Endothelial cell of umbilical vein (primary cell): ENCODE measurements at regions not wholly inside any gene's neighbourhood (a gene's known extent, or its start where the extent isn't known, plus 50 kb on each side); places are given as distances from the start of the nearest gene placed in this dataset.

ENCODE experiments used
- BruUV-seq: library from RNA; stranded (reverse); fragments of 400-500 nt; replicated peaks from 2 replicates; lab custom pipeline; 2021; lab: Mats Ljungman, UMichigan
- CTCF ChIA-PET: fragments of 300-600, 350-600 bp; sonication (Branson Sonifier 250); formaldehyde crosslinking; loops from one replicate; lab custom pipeline; 2021; ENCODE audit warnings: antibody characterized with exemption, inconsistent platforms; lab: Charles Lee
- POLR2A ChIA-PET: fragments of 300-600, 350-600 bp; sonication (Branson Sonifier 250); formaldehyde crosslinking; loops from one replicate; lab custom pipeline; 2021; ENCODE audit warnings: antibody characterized with exemption, inconsistent platforms; lab: Charles Lee
- DNase-seq: peaks from one replicate; pipeline ENCODE4 v3.0.0-alpha.2; 2011; ENCODE audit warnings: low read depth, low spot score
- FAIRE-seq: peaks from 2 replicates; lab custom pipeline; 2011; peaks lifted over from hg19 to GRCh38; lab: Jason Lieb, UNC
- H2AFZ ChIP-seq: 2 replicates; pipeline ENCODE4 v1.6.0; 2012; ENCODE audit warnings: low read depth, low read length, control low read depth, inconsistent platforms
- H3K27ac ChIP-seq: 2 replicates; pipeline ENCODE4 v1.5.1; 2011; ENCODE audit warnings: low read depth, mild to moderate bottlenecking, control low read depth, low read length, moderate library complexity; ENCODE audit not compliant: insufficient read depth
- H3K27me3 ChIP-seq, 2 experiments: 2 replicates each; pipeline versions ENCODE4 v1.6.0 to v1.6.1; 2011; ENCODE audit warnings: low read length in 2 of 2, mixed read lengths in 1 of 2; ENCODE audit not compliant: control insufficient read depth in 2 of 2, insufficient read depth in 2 of 2
- H3K36me3 ChIP-seq, 2 experiments: 2 replicates in 1 of 2; 3 replicates in 1 of 2; pipeline ENCODE4 v1.5.1; 2011; ENCODE audit warnings: low read length in 2 of 2, mild to moderate bottlenecking in 1 of 2, moderate library complexity in 1 of 2; ENCODE audit not compliant: control insufficient read depth in 2 of 2, insufficient read depth in 2 of 2; ENCODE audit errors: extremely low read depth in 1 of 2
- H3K4me1 ChIP-seq: 3 replicates; pipeline ENCODE4 v1.5.1; 2011; ENCODE audit warnings: mild to moderate bottlenecking, low read length; ENCODE audit not compliant: control insufficient read depth, insufficient read depth; ENCODE audit errors: extremely low read depth
- H3K4me2 ChIP-seq: 2 replicates; pipeline ENCODE4 v1.6.1; 2011; ENCODE audit warnings: low read length, control low read depth, mixed read lengths; ENCODE audit not compliant: insufficient read depth
- H3K4me3 ChIP-seq, 3 experiments: fragments of 200-600 bp in 1 of 3; sonication (generic), shearing (Covaris generic) in 1 of 3; replicated peaks in 1 of 3; 2 replicates each; pipeline ENCODE4 v1.5.1; 2011 to 2016; ENCODE audit warnings: control low read depth in 3 of 3, low read length in 3 of 3, mild to moderate bottlenecking in 2 of 3, inconsistent platforms in 1 of 3, low read depth in 1 of 3, moderate library complexity in 1 of 3; ENCODE audit not compliant: insufficient read depth in 1 of 3
- H3K79me2 ChIP-seq: 2 replicates; pipeline ENCODE4 v1.6.0; 2012; ENCODE audit warnings: low read length, inconsistent platforms; ENCODE audit not compliant: control insufficient read depth, insufficient read depth
- H3K9ac ChIP-seq: replicated peaks from 2 replicates; pipeline ENCODE3; 2011; ENCODE audit warnings: low read length, control low read depth; ENCODE audit not compliant: insufficient read depth; ENCODE audit errors: extremely low read depth
- H3K9me1 ChIP-seq: replicated peaks from 3 replicates; pipeline ENCODE4 v1.6.0; 2011; ENCODE audit warnings: mild to moderate bottlenecking, low read length; ENCODE audit not compliant: control insufficient read depth, insufficient read depth; ENCODE audit errors: extremely low read depth
- H3K9me3 ChIP-seq: replicated peaks from 2 replicates; pipeline ENCODE4 v1.5.1; 2012; ENCODE audit warnings: low read length, inconsistent platforms; ENCODE audit not compliant: control insufficient read depth, insufficient read depth
- H4K20me1 ChIP-seq: replicated peaks from 2 replicates; pipeline ENCODE3; 2011; ENCODE audit warnings: mild to moderate bottlenecking, low read length; ENCODE audit not compliant: control insufficient read depth, insufficient read depth; ENCODE audit errors: extremely low read depth
- GATA2 ChIP-seq: IDR thresholded peaks from 2 replicates; pipeline ENCODE4 v1.7.0; 2011; ENCODE audit warnings: low read depth, mild to moderate bottlenecking, moderate library complexity, mixed read lengths, low read length; ENCODE audit not compliant: insufficient read length, insufficient read depth
- MYC ChIP-seq: IDR thresholded peaks from one replicate; pipeline ENCODE4 v1.6.1; 2011; ENCODE audit warnings: mild to moderate bottlenecking, low read depth, low read length
- dilution Hi-C: fragments of 300-500 bp; cut with MboI; formaldehyde crosslinking; loops from one replicate; pipeline ENCODE4 v1.15.0; 2019; ENCODE audit warnings: low sequenced_read_pairs; ENCODE audit not compliant: extremely low pct_ligation_motif_present
- intact Hi-C: fragments of 100-400 bp; cut with micrococcal nuclease; formaldehyde crosslinking; loops from one replicate; pipeline ENCODE4 v1.10.0; 2022

DNA sequence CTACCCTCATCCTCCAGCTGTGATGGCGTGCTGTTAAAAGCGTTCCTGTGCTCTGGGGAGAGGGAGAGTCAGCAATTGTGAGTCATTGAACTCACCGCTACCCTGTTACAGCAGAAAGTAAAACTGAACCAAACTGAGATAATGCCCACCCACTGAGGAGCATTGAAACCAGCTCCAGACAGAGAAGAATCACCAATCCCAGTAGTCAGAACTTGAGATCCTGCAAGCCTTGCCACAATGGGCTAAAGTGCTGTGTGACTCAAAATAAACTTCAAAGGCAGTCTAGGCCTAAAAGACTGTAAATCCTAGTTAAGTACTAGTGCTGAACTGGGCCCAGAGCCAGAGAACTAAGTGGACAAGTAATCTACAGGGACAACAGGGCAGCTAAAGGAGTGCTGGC lies 1394.2 kb upstream of the DIAPH2 start:
- H3K27me3 ChIP-seq: no peaks in the 10 kb centered on the region
- ChIA-PET POLR2A (no interaction called here), CTCF (no interaction called here)
- H3K4me3 ChIP-seq: no peak overlapping the region
- DNase-seq (no peak), FAIRE-seq (no peak)
- no TSS peak for BruUV-seq
- no peaks in the 10 kb centered on the region for H3K4me1 ChIP-seq
- no peak overlapping the region for H3K4me2 ChIP-seq
- no peak overlapping the region for H2AFZ ChIP-seq
- dilution Hi-C loops: no loop called here
- no peak for TF ChIP-seq MYC
- TF ChIP-seq GATA2: no peak
- no peaks in the 10 kb centered on the region for H3K36me3 ChIP-seq
- H3K9me3 ChIP-seq: no peaks in the 10 kb centered on the region
- H3K79me2 ChIP-seq: no peaks in the 10 kb centered on the region
- H3K9ac ChIP-seq: no peak overlapping the region
- no peaks in the 10 kb centered on the region for H3K9me1 ChIP-seq
- no peaks in the 10 kb centered on the region for H4K20me1 ChIP-seq
- no peak overlapping the region for H3K27ac ChIP-seq
- intact Hi-C loops: no loop called here

DNA sequence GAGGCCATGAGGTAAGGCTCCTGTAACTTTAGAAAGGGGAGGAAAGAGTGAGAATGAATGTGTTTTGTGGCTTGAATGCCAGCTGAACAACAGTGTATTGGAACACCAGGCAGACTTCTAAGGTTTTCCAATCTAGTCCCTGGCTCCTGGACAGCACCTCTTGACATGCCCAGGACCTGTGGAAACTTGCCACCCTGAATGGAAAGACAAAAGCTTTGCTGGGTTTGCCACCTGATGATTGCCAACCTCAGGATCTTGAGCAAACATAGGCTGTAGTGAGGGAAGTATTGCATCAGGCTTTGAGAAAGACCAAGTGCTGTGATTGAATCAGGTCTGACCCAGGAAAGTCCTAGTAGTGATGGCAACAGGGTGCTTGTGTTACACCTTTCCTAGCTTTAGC lies 1393.1 kb upstream of the DIAPH2 start:
- Histone ChIP-seq H3K4me2 (no peak overlapping the region), H3K27ac (no peak overlapping the region), H3K79me2 (no peaks in the 10 kb centered on the region), H3K4me3 (no peak overlapping the region), H3K27me3 (no peaks in the 10 kb centered on the region), H3K9ac (no peak overlapping the region), H3K9me3 (no peaks in the 10 kb centered on the region), H4K20me1 (no peaks in the 10 kb centered on the region), H2AFZ (no peak overlapping the region), H3K9me1 (no peaks in the 10 kb centered on the region), H3K4me1 (no peaks in the 10 kb centered on the region), H3K36me3 (no peaks in the 10 kb centered on the region)
- TF ChIP-seq GATA2: no peak
- dilution Hi-C loops (no loop called here), intact Hi-C loops (no loop called here)
- DNase-seq: no peak
- POLR2A ChIA-PET: no interaction called here
- CTCF ChIA-PET: no interaction called here
- no peak for FAIRE-seq
- no TSS peak for BruUV-seq
